MM.1S (cell line): ENCODE measurements at regions not wholly inside any gene's neighbourhood (a gene's known extent, or its start where the extent isn't known, plus 50 kb on each side); places are given as distances from the start of the nearest gene placed in this dataset.

ENCODE experiments used
- CTCF ChIP-seq: fragments of 300-600 bp; sonication (generic); IDR thresholded peaks from 2 replicates; pipeline ENCODE4 v1.5.1; 2016; ENCODE audit warnings: antibody characterized with exemption, low read length, mixed read lengths
- EZH2 ChIP-seq: fragments of 300-600 bp; sonication (generic); optimal IDR thresholded peaks from 2 replicates; pipeline ENCODE3; 2017; ENCODE audit warnings: low read depth, mild to moderate bottlenecking, antibody characterized with exemption, low read length, mixed read lengths
- EZH2phosphoT487 ChIP-seq: fragments of 300-600 bp; sonication (generic); IDR thresholded peaks from 2 replicates; pipeline ENCODE4 v1.6.1; 2018; ENCODE audit warnings: antibody characterized with exemption, low read length

- TF ChIP-seq CTCF, result no peak
- no peak for TF ChIP-seq EZH2
- no peak for TF ChIP-seq EZH2phosphoT487
These were observed 381.4 kb upstream of the MAGEB16 start for GRCh38 chrX:35416782-35417181.
